GM10266 (cell line): ENCODE measurements at regions not wholly inside any gene's neighbourhood (a gene's known extent, or its start where the extent isn't known, plus 50 kb on each side); places are given as distances from the start of the nearest gene placed in this dataset.
"Not testable (repeated sequence)": the region's sequence is repeated elsewhere in the genome, so short reads cannot be mapped to it uniquely, and the experiment has no call there.

Experiments used
- DNase-seq: peaks from one replicate; pipeline ENCODE4 v3.0.0; 2012; ENCODE audit errors: extremely low spot score
- TF ChIP-seq, protein P1 (sequence below): IDR thresholded peaks from 2 replicates; pipeline ENCODE4 v1.5.1; 2012; ENCODE audit warnings: mild to moderate bottlenecking, low read depth; ENCODE audit not compliant: control insufficient read depth, insufficient read depth; ENCODE audit errors: missing control alignments

GRCh38 chr12:38101753-38102152 is 214.8 kb upstream of the ALG10B start:
- TF ChIP-seq, protein P1, sequence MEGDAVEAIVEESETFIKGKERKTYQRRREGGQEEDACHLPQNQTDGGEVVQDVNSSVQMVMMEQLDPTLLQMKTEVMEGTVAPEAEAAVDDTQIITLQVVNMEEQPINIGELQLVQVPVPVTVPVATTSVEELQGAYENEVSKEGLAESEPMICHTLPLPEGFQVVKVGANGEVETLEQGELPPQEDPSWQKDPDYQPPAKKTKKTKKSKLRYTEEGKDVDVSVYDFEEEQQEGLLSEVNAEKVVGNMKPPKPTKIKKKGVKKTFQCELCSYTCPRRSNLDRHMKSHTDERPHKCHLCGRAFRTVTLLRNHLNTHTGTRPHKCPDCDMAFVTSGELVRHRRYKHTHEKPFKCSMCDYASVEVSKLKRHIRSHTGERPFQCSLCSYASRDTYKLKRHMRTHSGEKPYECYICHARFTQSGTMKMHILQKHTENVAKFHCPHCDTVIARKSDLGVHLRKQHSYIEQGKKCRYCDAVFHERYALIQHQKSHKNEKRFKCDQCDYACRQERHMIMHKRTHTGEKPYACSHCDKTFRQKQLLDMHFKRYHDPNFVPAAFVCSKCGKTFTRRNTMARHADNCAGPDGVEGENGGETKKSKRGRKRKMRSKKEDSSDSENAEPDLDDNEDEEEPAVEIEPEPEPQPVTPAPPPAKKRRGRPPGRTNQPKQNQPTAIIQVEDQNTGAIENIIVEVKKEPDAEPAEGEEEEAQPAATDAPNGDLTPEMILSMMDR = no peak
- no peak for DNase-seq

DNA sequence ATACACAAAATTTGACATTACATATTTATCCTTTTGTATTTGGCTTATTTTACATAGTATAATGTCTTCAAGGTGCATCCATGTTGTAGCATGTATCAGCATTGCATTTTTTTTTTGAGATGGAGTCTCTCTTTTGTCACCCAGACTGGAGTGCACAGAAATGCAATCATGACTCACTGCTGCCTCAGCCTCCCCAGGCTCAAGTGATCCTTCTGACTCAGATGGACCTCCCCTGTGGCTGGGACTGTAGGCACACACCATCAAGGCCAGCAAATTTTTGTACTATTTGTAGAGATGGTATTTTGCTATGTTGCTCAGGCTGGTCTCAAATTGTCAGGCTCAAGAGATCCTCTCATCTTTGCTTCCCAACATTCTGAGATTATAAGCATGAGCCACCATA is 214.4 kb upstream of the ALG10B start:
- TF ChIP-seq, protein P1 = no peak
- DNase-seq = no peak

DNA sequence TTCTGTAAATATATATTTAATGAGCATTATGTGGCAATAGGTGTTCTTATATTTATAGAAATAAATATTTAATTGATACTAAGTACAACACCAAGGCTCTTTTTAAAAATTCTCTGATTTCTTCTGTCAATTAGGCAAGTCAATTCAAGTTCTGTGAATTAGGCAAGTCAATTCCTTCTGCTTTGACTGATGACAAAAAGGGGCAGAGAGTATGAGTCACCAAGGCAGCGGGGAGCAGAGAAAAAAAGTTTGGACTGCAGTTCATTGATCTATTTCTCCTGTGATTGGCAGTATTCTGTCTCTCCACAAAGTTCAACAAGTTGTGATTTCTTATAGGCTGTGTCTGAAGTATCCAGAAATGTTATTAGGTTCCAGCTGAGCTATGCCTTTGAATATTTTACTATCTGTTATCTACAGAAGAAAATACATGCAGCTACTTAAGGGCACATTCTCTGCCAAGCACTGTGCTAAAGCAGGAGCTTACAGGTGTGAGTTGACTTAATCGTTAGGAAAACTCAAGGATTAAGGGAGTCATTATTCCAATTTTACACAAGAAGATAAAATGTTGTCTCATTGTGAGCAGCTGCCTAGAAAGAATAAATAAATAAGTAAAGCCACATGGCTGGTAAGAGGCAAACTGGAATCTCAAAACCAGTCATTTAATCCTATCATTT is 206.4 kb upstream of the ALG10B start:
- TF ChIP-seq, protein P1 = no peak
- DNase-seq = no peak

- TF ChIP-seq, protein P1 = no peak
- DNase-seq = no peak
These were observed 202.6 kb upstream of the ALG10B start for GRCh38 chr12:38113991-38114390.

DNA sequence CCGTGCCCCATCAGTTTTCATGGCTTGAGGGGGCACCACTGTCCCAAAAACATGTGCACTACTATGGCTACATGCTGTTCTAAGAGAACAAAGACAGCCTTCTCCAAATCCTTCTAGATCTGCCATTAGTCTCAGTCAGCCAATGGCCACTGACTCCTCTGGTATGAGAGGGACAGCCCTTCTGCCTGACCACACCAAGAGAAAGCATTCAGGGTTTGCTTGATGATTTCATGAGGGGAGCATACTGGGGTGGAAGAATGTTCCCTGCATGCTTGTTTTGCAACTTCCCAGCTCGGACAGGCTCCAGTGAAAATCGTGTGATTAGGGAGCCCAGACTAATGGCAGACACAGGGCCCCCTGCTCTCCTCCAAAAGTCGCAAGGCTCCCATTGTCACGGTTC is 199.6 kb upstream of the ALG10B start:
- DNase-seq = no peak
- TF ChIP-seq, protein P1 = no peak

DNA sequence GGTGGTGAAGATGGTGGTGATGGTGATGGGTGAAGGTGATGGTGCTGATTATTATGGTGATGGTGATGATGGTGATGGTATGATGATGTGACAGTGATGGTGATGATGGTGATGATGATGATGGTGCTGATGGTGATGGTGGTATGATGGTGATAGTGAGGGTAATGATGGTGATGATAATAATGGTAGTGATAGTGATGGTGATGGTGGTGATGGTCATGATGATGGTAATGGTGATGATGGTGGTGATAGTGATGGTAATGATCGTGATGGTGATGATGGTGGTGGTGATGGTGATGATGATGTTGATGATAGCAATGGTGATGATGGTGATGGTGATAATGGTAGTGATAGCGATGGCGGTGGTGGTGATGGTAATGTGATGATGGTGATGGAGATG is 197.9 kb upstream of the ALG10B start:
- DNase-seq = no peak
- TF ChIP-seq, protein P1 = no peak

DNA sequence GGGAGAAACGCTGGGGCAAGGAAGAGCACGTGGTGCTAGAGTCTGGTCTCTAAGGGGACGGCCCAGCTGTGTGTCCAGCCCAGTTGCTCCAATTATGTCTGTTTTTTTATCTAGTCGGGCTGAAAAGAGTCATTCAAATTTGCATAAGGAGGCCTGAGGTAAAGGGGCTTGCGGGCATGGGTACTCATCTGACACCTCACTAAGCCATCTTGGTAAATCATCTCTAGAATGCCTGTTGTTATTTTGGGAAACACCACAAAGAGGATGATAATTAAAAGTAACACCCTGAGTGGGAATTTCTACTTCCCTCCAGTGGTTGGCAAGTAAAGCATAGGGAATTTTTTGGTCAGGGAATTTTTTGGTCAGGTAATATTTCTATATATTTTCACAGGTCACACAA is 196.1 kb upstream of the ALG10B start:
- no peak for DNase-seq
- TF ChIP-seq, protein P1 = no peak

GRCh38 chr12:38123028-38123427 is 193.5 kb upstream of the ALG10B start:
- DNase-seq = not testable (repeated sequence)
